GM12874 (cell line): ENCODE measurements at regions not wholly inside any gene's neighbourhood (a gene's known extent, or its start where the extent isn't known, plus 50 kb on each side); places are given as distances from the start of the nearest gene placed in this dataset.

Source experiments
- CTCF ChIP-seq: IDR thresholded peaks from 2 replicates; pipeline ENCODE4 v1.5.1; 2011; ENCODE audit warnings: low read depth, mild to moderate bottlenecking, control low read depth, low read length, moderate library complexity; ENCODE audit not compliant: insufficient read depth

- TF ChIP-seq CTCF: no peak
These were observed 1737.2 kb upstream of the MIR17HG start for GRCh38 chr13:89610331-89610730.

- no peak for TF ChIP-seq CTCF
These were observed 1736.6 kb upstream of the MIR17HG start for GRCh38 chr13:89610881-89611280.

- no peak for TF ChIP-seq CTCF
These were observed 1719.5 kb upstream of the MIR17HG start for GRCh38 chr13:89627996-89628395.

GRCh38 chr13:89628567-89628966 lies 1718.9 kb upstream of the MIR17HG start:
- no peak for TF ChIP-seq CTCF

- TF ChIP-seq CTCF: no peak
These were observed 1697.3 kb upstream of the MIR17HG start for GRCh38 chr13:89650226-89650625.

GRCh38 chr13:89660752-89661151 lies 1686.7 kb upstream of the MIR17HG start:
- no peak for TF ChIP-seq CTCF

- no peak for TF ChIP-seq CTCF
These were observed 1673.6 kb upstream of the MIR17HG start for GRCh38 chr13:89673789-89674311.
